ENCODE measurements at regions not wholly inside any gene's neighbourhood (a gene's known extent, or its start where the extent isn't known, plus 50 kb on each side); places are given as distances from the start of the nearest gene placed in this dataset.
A peak's percentile ranks its signal among the peaks of the same experiment; 100 is the strongest.
"Not testable (repeated sequence)": the region's sequence is repeated elsewhere in the genome, so short reads cannot be mapped to it uniquely, and the experiment has no call there.

- peaks cover 34% of the 10 kb centered on the region for H3K4me1 Mint-ChIP-seq (ENCODE audit: low read depth)
- not testable (repeated sequence) for H3K27ac Mint-ChIP-seq; H3K36me3 Mint-ChIP-seq (ENCODE audit: insufficient read depth in 2 of 2); DNase-seq; ATAC-seq (replicated peaks in 1 of 2); H3K9me3 Mint-ChIP-seq; H3K4me3 Mint-ChIP-seq; H3K27me3 Mint-ChIP-seq (ENCODE audit: low read depth)
Observed at GRCh38 chr20:53859009-53859408, 211.4 kb downstream of the BCAS1 start.

- DNase-seq; H3K27me3 Mint-ChIP-seq (ENCODE audit: low read depth); H3K9me3 Mint-ChIP-seq; H3K4me3 Mint-ChIP-seq; H3K27ac Mint-ChIP-seq; H3K36me3 Mint-ChIP-seq (ENCODE audit: insufficient read depth in 2 of 2); ATAC-seq (replicated peaks in 1 of 2): not testable (repeated sequence)
- H3K4me1 Mint-ChIP-seq (ENCODE audit: low read depth) = peaks cover 29% of the 10 kb centered on the region
Observed at GRCh38 chr20:53858516-53858915, 211.9 kb downstream of the BCAS1 start.

- DNase-seq = no peak
- Mint-ChIP-seq H3K4me3 (no peak overlapping the region), H3K36me3 (ENCODE audit: insufficient read depth in 2 of 2) (no peaks in the 10 kb centered on the region), H3K27me3 (ENCODE audit: low read depth) (no peaks in the 10 kb centered on the region), H3K4me1 (ENCODE audit: low read depth) (peaks cover 24% of the 10 kb centered on the region), H3K27ac (no peak overlapping the region), H3K9me3 (no peaks in the 10 kb centered on the region)
- no peak for ATAC-seq (replicated peaks in 1 of 2)
Observed at GRCh38 chr20:53857723-53858236, 212.6 kb downstream of the BCAS1 start.

GRCh38 chr20:53856300-53857295 lies 213.8 kb downstream of the BCAS1 start:
- Mint-ChIP-seq H3K4me3 (no peak overlapping the region), H3K27ac (no peak overlapping the region), H3K27me3 (ENCODE audit: low read depth) (no peaks in the 10 kb centered on the region), H3K36me3 (ENCODE audit: insufficient read depth in 2 of 2) (no peaks in the 10 kb centered on the region), H3K4me1 (ENCODE audit: low read depth) (peaks cover 28% of the 10 kb centered on the region), H3K9me3 (no peaks in the 10 kb centered on the region)
- no peak for ATAC-seq (replicated peaks in 1 of 2)
- DNase-seq = no peak

- H3K27me3 Mint-ChIP-seq (ENCODE audit: low read depth) = no peaks in the 10 kb centered on the region
- ATAC-seq (replicated peaks in 1 of 2) = no peak
- no peak for DNase-seq
- peaks cover 30% of the 10 kb centered on the region for H3K4me1 Mint-ChIP-seq (ENCODE audit: low read depth)
- no peak overlapping the region for H3K27ac Mint-ChIP-seq
- no peaks in the 10 kb centered on the region for H3K36me3 Mint-ChIP-seq (ENCODE audit: insufficient read depth in 2 of 2)
- no peak overlapping the region for H3K4me3 Mint-ChIP-seq
- no peaks in the 10 kb centered on the region for H3K9me3 Mint-ChIP-seq
Observed at GRCh38 chr20:53855733-53856132, 214.7 kb downstream of the BCAS1 start.

GRCh38 chr20:53854609-53854926 lies 215.8 kb downstream of the BCAS1 start:
- H3K4me1 Mint-ChIP-seq (ENCODE audit: low read depth) = peaks cover 37% of the 10 kb centered on the region
- not testable (repeated sequence) for H3K27ac Mint-ChIP-seq; ATAC-seq (replicated peaks in 1 of 2); H3K9me3 Mint-ChIP-seq; H3K36me3 Mint-ChIP-seq (ENCODE audit: insufficient read depth in 2 of 2); H3K4me3 Mint-ChIP-seq; DNase-seq; H3K27me3 Mint-ChIP-seq (ENCODE audit: low read depth)

GRCh38 chr20:53853111-53853713 lies 217.2 kb downstream of the BCAS1 start:
- Mint-ChIP-seq H3K9me3 (no peaks in the 10 kb centered on the region), H3K27me3 (ENCODE audit: low read depth) (no peaks in the 10 kb centered on the region), H3K27ac (no peak overlapping the region), H3K36me3 (ENCODE audit: insufficient read depth in 2 of 2) (no peaks in the 10 kb centered on the region), H3K4me3 (no peak overlapping the region), H3K4me1 (ENCODE audit: low read depth) (peaks cover 50% of the 10 kb centered on the region)
- ATAC-seq (replicated peaks in 1 of 2) (no peak), DNase-seq (no peak)

- ATAC-seq (replicated peaks in 1 of 2) (no peak), DNase-seq (no peak)
- Mint-ChIP-seq H3K9me3 (no peaks in the 10 kb centered on the region), H3K27ac (no peak overlapping the region), H3K27me3 (ENCODE audit: low read depth) (no peaks in the 10 kb centered on the region), H3K4me1 (ENCODE audit: low read depth) (peaks cover 51% of the 10 kb centered on the region), H3K4me3 (no peak overlapping the region), H3K36me3 (ENCODE audit: insufficient read depth in 2 of 2) (no peaks in the 10 kb centered on the region)
Observed at GRCh38 chr20:53852691-53853090, 217.7 kb downstream of the BCAS1 start.

GRCh38 chr20:53852014-53852413 lies 218.4 kb downstream of the BCAS1 start:
- Mint-ChIP-seq H3K4me1 (ENCODE audit: low read depth) (peaks cover 54% of the 10 kb centered on the region), H3K4me3 (no peak overlapping the region), H3K9me3 (no peaks in the 10 kb centered on the region), H3K36me3 (ENCODE audit: insufficient read depth in 2 of 2) (no peaks in the 10 kb centered on the region), H3K27me3 (ENCODE audit: low read depth) (no peaks in the 10 kb centered on the region), H3K27ac (no peak overlapping the region)
- no peak for DNase-seq
- no peak for ATAC-seq (replicated peaks in 1 of 2)

GRCh38 chr20:53850319-53850718 lies 220.1 kb downstream of the BCAS1 start:
- Mint-ChIP-seq H3K9me3 (no peaks in the 10 kb centered on the region), H3K4me1 (ENCODE audit: low read depth) (peaks cover 58% of the 10 kb centered on the region), H3K36me3 (ENCODE audit: insufficient read depth in 2 of 2) (no peaks in the 10 kb centered on the region), H3K27ac (no peak overlapping the region), H3K4me3 (no peak overlapping the region), H3K27me3 (ENCODE audit: low read depth) (no peaks in the 10 kb centered on the region)
- ATAC-seq (replicated peaks in 1 of 2) (no peak), DNase-seq (no peak)

GRCh38 chr20:53849471-53850059 lies 220.8 kb downstream of the BCAS1 start:
- Mint-ChIP-seq H3K4me1 (ENCODE audit: low read depth) (peaks cover 65% of the 10 kb centered on the region), H3K27ac (no peak overlapping the region), H3K27me3 (ENCODE audit: low read depth) (no peaks in the 10 kb centered on the region), H3K36me3 (ENCODE audit: insufficient read depth in 2 of 2) (no peaks in the 10 kb centered on the region), H3K4me3 (no peak overlapping the region), H3K9me3 (no peaks in the 10 kb centered on the region)
- ATAC-seq (replicated peaks in 1 of 2) = no peak
- DNase-seq = no peak

- H3K4me3 Mint-ChIP-seq = no peak overlapping the region
- no peaks in the 10 kb centered on the region for H3K36me3 Mint-ChIP-seq (ENCODE audit: insufficient read depth in 2 of 2)
- no peaks in the 10 kb centered on the region for H3K9me3 Mint-ChIP-seq
- H3K4me1 Mint-ChIP-seq (ENCODE audit: low read depth) = peaks cover 77% of the 10 kb centered on the region
- DNase-seq (no peak), ATAC-seq (replicated peaks in 1 of 2) (no peak)
- H3K27ac Mint-ChIP-seq = no peak overlapping the region
- H3K27me3 Mint-ChIP-seq (ENCODE audit: low read depth) = no peaks in the 10 kb centered on the region
Observed at GRCh38 chr20:53848304-53848703, 222.1 kb downstream of the BCAS1 start.

- no peak overlapping the region for H3K27ac Mint-ChIP-seq
Observed at GRCh38 chr20:53847837-53848170, 222.6 kb downstream of the BCAS1 start.

More at GRCh38 chr20:53847837-53848170, 222.6 kb downstream of the BCAS1 start:
- DNase-seq (no peak), ATAC-seq (replicated peaks in 1 of 2) (no peak)
- no peaks in the 10 kb centered on the region for H3K36me3 Mint-ChIP-seq (ENCODE audit: insufficient read depth in 2 of 2)
- peak overlapping the region in 1 of 2 donors; percentile 58 for H3K4me3 Mint-ChIP-seq
- peaks cover 82% of the 10 kb centered on the region for H3K4me1 Mint-ChIP-seq (ENCODE audit: low read depth)
- H3K27me3 Mint-ChIP-seq (ENCODE audit: low read depth) = no peaks in the 10 kb centered on the region
- H3K9me3 Mint-ChIP-seq = no peaks in the 10 kb centered on the region

Measured in activated T-cell treated with anti-CD3 and anti-CD28 coated beads, Interleukin-2, amount 50 U/mL, for 72 hours (primary cell).